ENCODE measurements at regions not wholly inside any gene's neighbourhood (a gene's known extent, or its start where the extent isn't known, plus 50 kb on each side); places are given as distances from the start of the nearest gene placed in this dataset.

- TF ChIP-seq EZH2 (IDR thresholded peaks at IDR 0.05; ENCODE audit: insufficient read depth, poor library complexity, severe bottlenecking) (no peak), EZH2phosphoT487 (IDR thresholded peaks at IDR 0.05; ENCODE audit: insufficient read depth, low read depth) (no peak)
These were observed 143.9 kb downstream of the PDGFRA start for GRCh38 chr4:54372951-54373350.
